LNCAP (cell line): ENCODE measurements at regions not wholly inside any gene's neighbourhood (a gene's known extent, or its start where the extent isn't known, plus 50 kb on each side); places are given as distances from the start of the nearest gene placed in this dataset.
A peak's percentile ranks its signal among the peaks of the same experiment; 100 is the strongest.

Experiments used
- CTCF ChIP-seq: fragments of 450-650 bp; IDR thresholded peaks from 2 replicates; pipeline ENCODE4 v1.5.1; 2017; ENCODE audit warnings: mild to moderate bottlenecking

GRCh38 chr7:35546691-35547429 is 148.1 kb downstream of the HERPUD2 start:
- TF ChIP-seq CTCF = no peak

- TF ChIP-seq CTCF = no peak
Measured at GRCh38 chr7:35545831-35546230, 149.1 kb downstream of the HERPUD2 start.

GRCh38 chr7:35544028-35544742 is 150.8 kb downstream of the HERPUD2 start:
- TF ChIP-seq CTCF = no peak

- peak; percentile 91 for TF ChIP-seq CTCF
Measured at GRCh38 chr7:35537067-35538023, 157.6 kb downstream of the HERPUD2 start.

- TF ChIP-seq CTCF = no peak
Measured at GRCh38 chr7:35536396-35536826, 158.5 kb downstream of the HERPUD2 start.

GRCh38 chr7:35533902-35534301 is 161.0 kb downstream of the HERPUD2 start:
- TF ChIP-seq CTCF = no peak
